Mesenchymal stem cell (in vitro differentiated cells and primary cell): ENCODE measurements at regions not wholly inside any gene's neighbourhood (a gene's known extent, or its start where the extent isn't known, plus 50 kb on each side); places are given as distances from the start of the nearest gene placed in this dataset.

ENCODE experiments used
- DNase-seq: peaks from one replicate; pipeline ENCODE4 v3.0.0-alpha.2; 2013
- H2AFZ ChIP-seq: one replicate; pipeline ENCODE4 v1.6.1; 2013; ENCODE audit warnings: low read depth, mild to moderate bottlenecking, control low read depth, inconsistent platforms, low read length, moderate library complexity
- H2AK5ac ChIP-seq: 2 replicates; pipeline ENCODE4 v1.6.1; 2013; ENCODE audit warnings: low read length, moderate library complexity, mild to moderate bottlenecking, inconsistent platforms; ENCODE audit not compliant: severe bottlenecking
- H2BK120ac ChIP-seq: one replicate; pipeline ENCODE4 v1.6.1; 2013; ENCODE audit warnings: low read depth, mild to moderate bottlenecking, inconsistent platforms, low read length, moderate library complexity
- H2BK12ac ChIP-seq, 2 experiments: one replicate each; pipeline ENCODE4 v1.6.1; 2013; ENCODE audit warnings: inconsistent platforms in 2 of 2, low read length in 2 of 2, mild to moderate bottlenecking in 2 of 2, moderate library complexity in 2 of 2, control low read depth in 1 of 2
- H2BK15ac ChIP-seq: one replicate; pipeline ENCODE4 v1.6.1; 2013; ENCODE audit warnings: mild to moderate bottlenecking, low read depth, inconsistent platforms; ENCODE audit not compliant: poor library complexity, severe bottlenecking
- H2BK5ac ChIP-seq: 2 replicates; pipeline ENCODE4 v1.6.1; 2013; ENCODE audit warnings: low read depth, mild to moderate bottlenecking, low read length, control low read depth, inconsistent platforms; ENCODE audit not compliant: poor library complexity, severe bottlenecking
- H3K14ac ChIP-seq, 2 experiments: one replicate each; pipeline ENCODE4 v1.6.1; 2013; ENCODE audit warnings: inconsistent platforms in 2 of 2, low read length in 2 of 2, control low read depth in 1 of 2, mild to moderate bottlenecking in 1 of 2, moderate library complexity in 1 of 2
- H3K18ac ChIP-seq, 2 experiments: one replicate each; pipeline ENCODE4 v1.6.1; 2013; ENCODE audit warnings: inconsistent platforms in 2 of 2, low read length in 2 of 2, control low read depth in 1 of 2, low read depth in 1 of 2, mild to moderate bottlenecking in 1 of 2
- H3K23ac ChIP-seq, 2 experiments: one replicate each; pipeline ENCODE4 v1.6.1; 2013; ENCODE audit warnings: inconsistent platforms in 2 of 2, low read length in 2 of 2, mild to moderate bottlenecking in 2 of 2, moderate library complexity in 2 of 2, control low read depth in 1 of 2
- H3K27ac ChIP-seq: 2 replicates; pipeline ENCODE4 v1.5.1; 2013; ENCODE audit warnings: mild to moderate bottlenecking, moderate library complexity, low read length, control low read depth, inconsistent platforms; ENCODE audit not compliant: poor library complexity, severe bottlenecking
- H3K27me3 ChIP-seq, 2 experiments: 2 replicates each; pipeline versions ENCODE4 v1.6.1 to v1.7.0; 2013; ENCODE audit warnings: low read length in 2 of 2, mild to moderate bottlenecking in 2 of 2, moderate library complexity in 2 of 2, control low read depth in 1 of 2, inconsistent platforms in 1 of 2; ENCODE audit not compliant: control insufficient read depth in 1 of 2, insufficient read depth in 1 of 2
- H3K36me3 ChIP-seq, 2 experiments: 2 replicates each; pipeline versions ENCODE4 v1.6.1 to v1.7.0; 2013; ENCODE audit warnings: low read length in 2 of 2, control low read depth in 1 of 2, inconsistent platforms in 1 of 2, low read depth in 1 of 2, mild to moderate bottlenecking in 1 of 2; ENCODE audit not compliant: insufficient read depth in 2 of 2, control insufficient read depth in 1 of 2
- H3K4ac ChIP-seq, 2 experiments: one replicate each; pipeline ENCODE4 v1.6.1; 2013; ENCODE audit warnings: inconsistent platforms in 2 of 2, low read length in 2 of 2, mild to moderate bottlenecking in 2 of 2, moderate library complexity in 2 of 2, control low read depth in 1 of 2, low read depth in 1 of 2
- H3K4me1 ChIP-seq: 2 replicates; pipeline ENCODE4 v1.6.1; 2013; ENCODE audit warnings: low read depth, low read length, control low read depth; ENCODE audit not compliant: control insufficient read depth, insufficient read depth
- H3K4me2 ChIP-seq: 2 replicates; pipeline ENCODE4 v1.6.1; 2013; ENCODE audit warnings: low read length, mild to moderate bottlenecking, inconsistent platforms; ENCODE audit not compliant: poor library complexity, severe bottlenecking
- H3K4me3 ChIP-seq, 2 experiments: 2 replicates each; pipeline versions ENCODE4 v1.5.1 to v1.7.0; 2013; ENCODE audit warnings: low read length in 2 of 2, mild to moderate bottlenecking in 2 of 2, control low read depth in 1 of 2, low read depth in 1 of 2; ENCODE audit not compliant: insufficient read depth in 1 of 2
- H3K79me1 ChIP-seq: replicated peaks from 2 replicates; pipeline ENCODE4 v1.6.1; 2013; ENCODE audit warnings: mild to moderate bottlenecking, control low read depth, low read length, inconsistent platforms; ENCODE audit not compliant: poor library complexity, severe bottlenecking
- H3K9ac ChIP-seq: 2 replicates; pipeline ENCODE4 v1.7.0; 2013; ENCODE audit warnings: mild to moderate bottlenecking, low read length, moderate library complexity
- H3K9me3 ChIP-seq: 2 replicates; pipeline ENCODE4 v1.7.0; 2013; ENCODE audit warnings: mild to moderate bottlenecking, low read length; ENCODE audit not compliant: control insufficient read depth
- H4K8ac ChIP-seq: one replicate; pipeline ENCODE4 v1.6.1; 2013; ENCODE audit warnings: inconsistent platforms, mild to moderate bottlenecking, low read length, moderate library complexity
- H4K91ac ChIP-seq: one replicate; pipeline ENCODE4 v1.6.1; 2013; ENCODE audit warnings: mild to moderate bottlenecking, low read length, inconsistent platforms
- WGBS: methylation state at CpG from one replicate; pipeline ENCODE4 v1.1.7; 2013; ENCODE audit warnings: mixed read lengths; 5-methylcytosine and 5-hydroxymethylcytosine counted together

DNA sequence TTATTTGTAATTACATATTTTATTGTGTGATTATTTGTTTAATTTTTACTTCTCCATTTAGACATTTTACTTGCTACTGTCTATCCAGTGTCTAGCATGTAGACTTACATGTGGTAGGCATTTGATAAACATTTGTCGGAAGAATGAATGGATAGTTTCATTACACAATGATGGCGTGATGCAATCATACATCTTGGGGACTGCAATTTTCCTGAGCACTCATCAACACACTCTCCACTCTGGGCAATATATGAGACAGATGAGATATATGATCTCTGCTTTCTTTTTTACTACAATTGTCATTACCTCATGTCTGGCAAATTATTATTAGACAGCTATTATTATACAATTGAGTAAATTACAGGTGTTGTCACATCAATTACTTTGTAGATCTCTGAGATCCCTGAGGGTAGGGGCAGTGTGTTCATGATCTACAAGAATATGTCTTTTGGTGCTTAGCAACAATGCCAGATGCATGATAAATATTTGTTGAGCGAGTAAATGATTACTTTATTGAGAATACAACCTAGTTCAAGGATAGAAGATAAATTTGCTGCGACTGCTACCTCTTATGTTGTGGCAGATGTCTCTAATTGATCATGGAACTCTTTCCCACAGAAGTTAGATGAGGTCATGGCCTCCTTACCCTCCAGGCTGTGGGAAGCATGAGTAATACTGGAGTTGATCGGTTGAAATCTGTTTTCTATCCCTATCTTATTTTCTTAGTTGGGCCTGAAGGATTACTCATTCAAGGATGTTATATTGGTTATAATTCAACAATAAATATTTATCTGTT, 416.0 kb downstream of the LRIG3 start:
- no peak overlapping the region for H2AFZ ChIP-seq
- 44% methylated on average over 3 of the region's 5 CpGs for WGBS
- H2BK120ac ChIP-seq: no peak overlapping the region
- H3K27ac ChIP-seq: no peak overlapping the region
- no peak overlapping the region for H2BK15ac ChIP-seq
- H4K8ac ChIP-seq: no peak overlapping the region
- H4K91ac ChIP-seq: no peak overlapping the region
- no peak overlapping the region for H3K9ac ChIP-seq
- no peak overlapping the region for H3K14ac ChIP-seq
- H2BK5ac ChIP-seq: no peak overlapping the region
- H3K9me3 ChIP-seq: peaks cover 5% of the 10 kb centered on the region
- H3K4me3 ChIP-seq: no peak overlapping the region
- H3K27me3 ChIP-seq: no peaks in the 10 kb centered on the region
- H2AK5ac ChIP-seq: no peak overlapping the region
- H3K36me3 ChIP-seq: no peaks in the 10 kb centered on the region
- no peaks in the 10 kb centered on the region for H3K4me1 ChIP-seq
- no peak overlapping the region for H3K4me2 ChIP-seq
- no peak overlapping the region for H3K23ac ChIP-seq
- H3K79me1 ChIP-seq: no peaks in the 10 kb centered on the region
- H3K18ac ChIP-seq: no peak overlapping the region
- no peak overlapping the region for H3K4ac ChIP-seq
- no peak overlapping the region for H2BK12ac ChIP-seq
- peak; percentile 82 for DNase-seq

DNA sequence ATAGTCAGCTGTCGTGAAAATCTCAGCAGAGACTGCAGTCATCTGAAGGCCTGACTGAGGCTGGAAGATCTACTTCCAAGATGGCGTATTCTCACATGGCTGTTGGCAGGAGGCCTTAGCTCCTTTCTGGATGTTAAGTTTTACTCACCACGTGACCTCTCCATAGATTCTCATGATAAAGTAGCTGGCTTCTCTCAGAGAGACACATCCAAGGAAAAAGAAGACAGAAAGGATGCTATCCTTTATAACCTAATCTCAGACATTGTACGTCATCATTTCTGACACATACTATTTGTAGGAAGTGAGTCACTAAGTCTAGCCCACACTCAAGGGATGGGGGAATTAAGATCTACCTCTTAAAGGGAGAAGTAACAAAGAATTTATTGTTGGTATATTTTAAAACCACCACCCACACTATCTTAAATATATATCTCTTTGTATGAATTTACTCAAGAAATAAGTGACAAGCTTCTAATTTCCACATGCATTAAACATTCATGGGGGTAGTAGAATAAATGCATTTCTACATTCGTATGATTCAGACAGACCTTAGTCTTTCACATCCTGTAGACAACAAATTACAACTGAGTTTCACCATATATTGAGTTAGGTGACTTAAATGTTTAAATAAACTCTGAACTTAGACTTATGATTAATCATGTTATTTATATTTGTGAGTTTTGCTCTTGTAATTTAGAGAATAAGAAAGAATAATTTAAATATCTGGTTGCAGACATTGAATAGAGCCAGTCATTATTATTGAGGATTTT, 411.0 kb downstream of the LRIG3 start:
- Histone ChIP-seq H3K23ac (no peak overlapping the region), H3K4me3 (no peak overlapping the region), H2BK5ac (no peak overlapping the region), H2BK15ac (no peak overlapping the region), H4K91ac (no peak overlapping the region), H3K27ac (no peak overlapping the region), H2BK12ac (no peak overlapping the region), H3K4me2 (no peak overlapping the region), H3K14ac (no peak overlapping the region), H2AK5ac (no peak overlapping the region), H3K9ac (no peak overlapping the region), H2AFZ (no peak overlapping the region), H3K79me1 (no peaks in the 10 kb centered on the region), H3K4me1 (no peaks in the 10 kb centered on the region), H4K8ac (no peak overlapping the region), H3K4ac (no peak overlapping the region), H2BK120ac (no peak overlapping the region), H3K18ac (peak overlapping the region in 1 of 2 experiments; percentile 73), H3K36me3 (no peaks in the 10 kb centered on the region), H3K9me3 (peaks cover 5% of the 10 kb centered on the region), H3K27me3 (no peaks in the 10 kb centered on the region)
- DNase-seq: peak; percentile 88
- WGBS: 42% methylated on average over 3 of the region's 5 CpGs

DNA sequence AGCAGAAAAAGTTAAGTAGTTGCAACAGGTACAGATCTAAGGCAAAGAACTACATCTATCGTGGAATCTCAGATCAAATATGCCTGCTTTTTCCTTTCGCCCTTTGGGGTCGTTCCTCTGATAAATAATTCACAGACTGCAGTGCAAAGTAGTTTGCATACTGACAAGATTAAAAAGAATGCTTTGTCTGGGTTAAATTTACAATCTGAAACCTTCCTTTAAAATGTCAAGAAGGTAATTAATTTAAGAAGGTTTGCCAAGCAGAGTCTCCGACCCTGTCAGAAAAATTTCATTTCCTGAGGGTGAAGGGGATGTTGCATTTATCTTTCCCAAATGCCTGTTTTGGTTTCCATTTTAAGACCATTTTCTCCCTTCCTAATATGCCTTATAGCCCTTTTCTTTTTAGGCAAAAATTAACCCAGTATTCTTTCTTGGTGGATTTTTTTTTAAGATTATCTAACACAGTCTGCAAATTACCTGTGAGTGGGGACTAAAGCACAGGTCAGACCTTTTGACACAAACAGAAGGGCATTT, 406.9 kb downstream of the LRIG3 start:
- Histone ChIP-seq H3K4ac (no peak overlapping the region), H2BK15ac (no peak overlapping the region), H3K27me3 (no peaks in the 10 kb centered on the region), H3K9me3 (peaks cover 22% of the 10 kb centered on the region), H3K4me2 (no peak overlapping the region), H3K18ac (no peak overlapping the region), H2BK120ac (no peak overlapping the region), H3K14ac (no peak overlapping the region), H2AFZ (no peak overlapping the region), H3K4me3 (no peak overlapping the region), H3K23ac (no peak overlapping the region), H3K4me1 (no peaks in the 10 kb centered on the region), H4K91ac (no peak overlapping the region), H2BK5ac (no peak overlapping the region), H3K9ac (no peak overlapping the region), H4K8ac (no peak overlapping the region), H2BK12ac (no peak overlapping the region), H3K36me3 (no peaks in the 10 kb centered on the region), H2AK5ac (no peak overlapping the region), H3K27ac (no peak overlapping the region), H3K79me1 (no peaks in the 10 kb centered on the region)
- no peak for DNase-seq
- WGBS: 67% methylated on average over 3 of the region's 4 CpGs

DNA sequence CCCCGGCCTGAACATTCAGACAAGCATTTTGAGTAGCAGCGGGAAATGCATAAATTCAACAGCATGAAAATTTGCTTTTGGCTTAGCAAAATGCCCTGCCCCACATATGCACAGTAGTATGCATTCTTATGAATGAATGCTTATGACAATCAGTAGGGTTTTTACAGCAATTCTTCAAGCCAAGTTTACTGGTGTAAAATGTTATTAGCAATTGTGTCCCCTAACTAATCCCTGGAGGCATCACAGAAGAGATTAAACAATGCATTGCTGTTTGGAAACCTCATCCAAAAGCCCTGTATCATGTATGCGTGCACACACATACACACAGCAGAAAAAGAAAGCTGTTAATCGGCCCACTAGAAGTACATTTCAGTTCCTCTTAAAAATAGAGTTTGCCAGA, 406.5 kb downstream of the LRIG3 start:
- Histone ChIP-seq H3K4ac (no peak overlapping the region), H3K4me3 (no peak overlapping the region), H4K8ac (no peak overlapping the region), H3K27me3 (no peaks in the 10 kb centered on the region), H2BK120ac (no peak overlapping the region), H3K4me1 (no peaks in the 10 kb centered on the region), H2AK5ac (no peak overlapping the region), H3K9ac (no peak overlapping the region), H2AFZ (no peak overlapping the region), H3K79me1 (no peaks in the 10 kb centered on the region), H2BK12ac (no peak overlapping the region), H3K36me3 (no peaks in the 10 kb centered on the region), H3K27ac (no peak overlapping the region), H2BK5ac (no peak overlapping the region), H3K14ac (no peak overlapping the region), H3K9me3 (peaks cover 27% of the 10 kb centered on the region), H3K23ac (no peak overlapping the region), H4K91ac (no peak overlapping the region), H3K4me2 (no peak overlapping the region), H3K18ac (no peak overlapping the region), H2BK15ac (no peak overlapping the region)
- WGBS: 97% methylated on average over 3 of the region's 4 CpGs
- no peak for DNase-seq
